Peyer's patch (tissue), 4 donors: ENCODE measurements at regions not wholly inside any gene's neighbourhood (a gene's known extent, or its start where the extent isn't known, plus 50 kb on each side); places are given as distances from the start of the nearest gene placed in this dataset.

ENCODE experiments used
- CTCF ChIP-seq, 6 experiments: fragments of 450-650 bp in 4 of 6; fragments of 200-600 bp in 2 of 6; sonication (generic) in 1 of 6; IDR thresholded peaks; one replicate each; pipeline ENCODE4 v1.5.1; 2017 to 2019; ENCODE audit warnings: antibody characterized with exemption in 6 of 6, mild to moderate bottlenecking in 3 of 6, moderate library complexity in 1 of 6
- POLR2A ChIP-seq, 2 donors: fragments of 450-650 bp; IDR thresholded peaks; one replicate each; pipeline ENCODE4 v1.5.1; 2017; ENCODE audit warnings: antibody characterized with exemption in 2 of 2, mild to moderate bottlenecking in 2 of 2, moderate library complexity in 2 of 2

GRCh38 chr11:2072551-2073261, 66.5 kb downstream of the IGF2 start:
- TF ChIP-seq CTCF (IDR thresholded peaks at IDR 0.05) (no peak), POLR2A (IDR thresholded peaks at IDR 0.05) (no peak)
